DND-41 (cell line): ENCODE measurements at regions not wholly inside any gene's neighbourhood (a gene's known extent, or its start where the extent isn't known, plus 50 kb on each side); places are given as distances from the start of the nearest gene placed in this dataset.

Source experiments
- ATAC-seq: fragments of 200-7000 bp; cut with Tn5 transposase; 3 replicates; pipeline ENCODE4 v1.9.1; 2021; ENCODE audit warnings: low read depth; ENCODE audit not compliant: insufficient read depth
- DNase-seq: peaks from one replicate; pipeline ENCODE4 v3.0.0-alpha.2; 2020
- H2AFZ ChIP-seq: 2 replicates; pipeline ENCODE4 v1.6.0; 2012; ENCODE audit warnings: low read depth, low read length
- H3K27ac ChIP-seq: 2 replicates; pipeline ENCODE4 v1.5.1; 2012; ENCODE audit warnings: low read length, inconsistent platforms
- H3K27me3 ChIP-seq: fragments of 200-600 bp; sonication (generic); 2 replicates; pipeline ENCODE4 v1.6.0; 2012; ENCODE audit warnings: low read length, mild to moderate bottlenecking, inconsistent platforms; ENCODE audit not compliant: insufficient read depth, poor library complexity
- H3K36me3 ChIP-seq: 2 replicates; pipeline ENCODE4 v1.5.1; 2012; ENCODE audit warnings: low read length, inconsistent platforms; ENCODE audit not compliant: insufficient read depth
- H3K4me1 ChIP-seq: 2 replicates; pipeline ENCODE4 v1.5.1; 2012; ENCODE audit warnings: mild to moderate bottlenecking, low read length; ENCODE audit not compliant: insufficient read depth
- H3K4me2 ChIP-seq: 2 replicates; pipeline ENCODE4 v1.6.0; 2012; ENCODE audit warnings: mild to moderate bottlenecking, moderate library complexity, low read length, inconsistent platforms; ENCODE audit not compliant: insufficient read depth
- H3K4me3 ChIP-seq, 2 experiments: fragments of 200-600 bp in 1 of 2; shearing (Covaris generic) in 1 of 2; 2 replicates each; pipeline ENCODE4 v1.5.1; 2012 to 2016; ENCODE audit warnings: inconsistent platforms in 2 of 2, low read length in 2 of 2, mild to moderate bottlenecking in 2 of 2, low read depth in 1 of 2, moderate library complexity in 1 of 2
- H3K79me2 ChIP-seq: 2 replicates; pipeline ENCODE4 v1.6.0; 2012; ENCODE audit warnings: low read length, inconsistent platforms; ENCODE audit not compliant: insufficient read depth
- H3K9ac ChIP-seq: 2 replicates; pipeline ENCODE4 v1.6.0; 2012; ENCODE audit warnings: low read depth, mild to moderate bottlenecking, inconsistent platforms, low read length, moderate library complexity
- H3K9me3 ChIP-seq: 2 replicates; pipeline ENCODE4 v1.5.1; 2012; ENCODE audit warnings: low read length, moderate library complexity, mild to moderate bottlenecking, inconsistent platforms; ENCODE audit not compliant: insufficient read depth, severe bottlenecking
- H4K20me1 ChIP-seq: 2 replicates; pipeline ENCODE4 v1.6.0; 2012; ENCODE audit warnings: low read length; ENCODE audit not compliant: insufficient read depth
- CTCF ChIP-seq: IDR thresholded peaks from 2 replicates; pipeline ENCODE4 v1.5.1; 2012; ENCODE audit warnings: borderline replicate concordance, low read length, moderate library complexity, mild to moderate bottlenecking; ENCODE audit not compliant: poor library complexity, severe bottlenecking; ENCODE audit errors: extremely low read depth
- EZH2 ChIP-seq: IDR thresholded peaks from 3 replicates; pipeline ENCODE4 v1.6.1; 2012; ENCODE audit warnings: borderline replicate concordance, low read depth, mild to moderate bottlenecking, moderate library complexity, low read length, inconsistent platforms; ENCODE audit not compliant: severe bottlenecking

GRCh38 chr4:188695261-188695660, 556.0 kb downstream of the TRIML1 start:
- H3K9ac ChIP-seq, result no peak overlapping the region
- no peaks in the 10 kb centered on the region for H3K27me3 ChIP-seq
- no peaks in the 10 kb centered on the region for H4K20me1 ChIP-seq
- H3K36me3 ChIP-seq, result no peaks in the 10 kb centered on the region
- DNase-seq (no peak), ATAC-seq (no peak)
- TF ChIP-seq CTCF (no peak), EZH2 (no peak)
- peaks cover 3% of the 10 kb centered on the region for H3K9me3 ChIP-seq
- no peak overlapping the region for H3K27ac ChIP-seq
- H2AFZ ChIP-seq, result no peak overlapping the region
- no peaks in the 10 kb centered on the region for H3K79me2 ChIP-seq
- H3K4me1 ChIP-seq, result no peaks in the 10 kb centered on the region
- no peak overlapping the region for H3K4me2 ChIP-seq
- no peak overlapping the region for H3K4me3 ChIP-seq

GRCh38 chr4:188697243-188697642, 558.0 kb downstream of the TRIML1 start:
- no peak overlapping the region for H3K9ac ChIP-seq
- no peak for DNase-seq
- H3K27ac ChIP-seq, result no peak overlapping the region
- H3K4me3 ChIP-seq, result no peak overlapping the region
- no peaks in the 10 kb centered on the region for H3K27me3 ChIP-seq
- no peaks in the 10 kb centered on the region for H3K4me1 ChIP-seq
- peaks cover 3% of the 10 kb centered on the region for H3K9me3 ChIP-seq
- ATAC-seq, result no peak
- no peaks in the 10 kb centered on the region for H3K36me3 ChIP-seq
- TF ChIP-seq EZH2 (no peak), CTCF (no peak)
- no peaks in the 10 kb centered on the region for H4K20me1 ChIP-seq
- no peaks in the 10 kb centered on the region for H3K79me2 ChIP-seq
- no peak overlapping the region for H3K4me2 ChIP-seq
- H2AFZ ChIP-seq, result no peak overlapping the region

- Histone ChIP-seq H3K9me3 (no peaks in the 10 kb centered on the region), H3K36me3 (no peaks in the 10 kb centered on the region), H4K20me1 (no peaks in the 10 kb centered on the region), H3K4me3 (no peak overlapping the region), H3K27me3 (no peaks in the 10 kb centered on the region), H3K4me2 (no peak overlapping the region), H3K79me2 (no peaks in the 10 kb centered on the region), H3K4me1 (no peaks in the 10 kb centered on the region), H2AFZ (no peak overlapping the region), H3K27ac (no peak overlapping the region), H3K9ac (no peak overlapping the region)
- ATAC-seq (no peak), DNase-seq (no peak)
- TF ChIP-seq CTCF (no peak), EZH2 (no peak)
These were observed 562.7 kb downstream of the TRIML1 start for GRCh38 chr4:188701952-188702351.

- Histone ChIP-seq H3K9ac (no peak overlapping the region), H3K4me2 (no peak overlapping the region), H2AFZ (no peak overlapping the region), H3K4me3 (no peak overlapping the region), H3K4me1 (no peaks in the 10 kb centered on the region), H3K27ac (no peak overlapping the region), H3K27me3 (no peaks in the 10 kb centered on the region), H4K20me1 (no peaks in the 10 kb centered on the region), H3K36me3 (no peaks in the 10 kb centered on the region), H3K79me2 (no peaks in the 10 kb centered on the region), H3K9me3 (no peaks in the 10 kb centered on the region)
- TF ChIP-seq EZH2 (no peak), CTCF (no peak)
- DNase-seq (no peak), ATAC-seq (no peak)
These were observed 565.0 kb downstream of the TRIML1 start for GRCh38 chr4:188704288-188704687.
